ENCODE measurements at regions not wholly inside any gene's neighbourhood (a gene's known extent, or its start where the extent isn't known, plus 50 kb on each side); places are given as distances from the start of the nearest gene placed in this dataset.

GRCh38 chr6:164424489-164424888, 884.9 kb downstream of the C6orf118 start:
- TF ChIP-seq CTCF (IDR thresholded peaks at IDR 0.05), result no peak
- Histone ChIP-seq H3K36me3 (ENCODE audit: insufficient read depth, low read length) (no peaks in the 10 kb centered on the region), H3K4me3 (ENCODE audit: low read length) (no peak overlapping the region), H3K9me3 (ENCODE audit: control insufficient read depth in 1 of 2, insufficient read depth in 1 of 2, low read length in 2 of 2) (peaks cover 7 to 14% of the 10 kb centered on the region in 2 experiments), H3K27me3 (ENCODE audit: control insufficient read depth in 1 of 2, insufficient read depth in 2 of 2, low read length in 2 of 2) (no peaks in the 10 kb centered on the region), H3K4me1 (ENCODE audit: insufficient read depth, low read length) (no peaks in the 10 kb centered on the region), H3K27ac (ENCODE audit: low read depth in 1 of 2, low read length in 2 of 2) (no peak overlapping the region)
- Mint-ChIP-seq H3K9me3 (peaks cover 12% of the 10 kb centered on the region), H3K4me1 (ENCODE audit: low read depth) (no peaks in the 10 kb centered on the region), H3K27ac (no peak overlapping the region), H3K36me3 (ENCODE audit: low read depth) (no peaks in the 10 kb centered on the region), H3K27me3 (no peaks in the 10 kb centered on the region), H3K4me3 (no peak overlapping the region)
- CTCF ChIA-PET, result no interaction called here
- intact Hi-C loops (cut with DNase I, micrococcal nuclease), result no loop called here
- POLR2A ChIA-PET, result no interaction called here
- DNase-seq, result no peak
- ATAC-seq (ENCODE audit: poor library complexity), result no peak

GRCh38 chr6:164419099-164419498, 890.3 kb downstream of the C6orf118 start:
- CTCF ChIA-PET, result no interaction called here
- intact Hi-C loops (cut with DNase I, micrococcal nuclease), result no loop called here
- no peaks in the 10 kb centered on the region for H3K4me1 ChIP-seq (ENCODE audit: insufficient read depth, low read length)
- H3K27me3 Mint-ChIP-seq, result no peaks in the 10 kb centered on the region
- no peak for ATAC-seq (ENCODE audit: poor library complexity)
- H3K36me3 ChIP-seq (ENCODE audit: insufficient read depth, low read length), result no peaks in the 10 kb centered on the region
- no peak overlapping the region for H3K27ac Mint-ChIP-seq
- H3K9me3 ChIP-seq (ENCODE audit: control insufficient read depth in 1 of 2, insufficient read depth in 1 of 2, low read length in 2 of 2), result peaks cover 7 to 14% of the 10 kb centered on the region in 2 experiments
- POLR2A ChIA-PET, result no interaction called here
- H3K9me3 Mint-ChIP-seq, result peaks cover 8% of the 10 kb centered on the region
- H3K27ac ChIP-seq (ENCODE audit: low read depth in 1 of 2, low read length in 2 of 2), result no peak overlapping the region
- H3K36me3 Mint-ChIP-seq (ENCODE audit: low read depth), result no peaks in the 10 kb centered on the region
- no peak for TF ChIP-seq CTCF (IDR thresholded peaks at IDR 0.05)
- H3K4me3 Mint-ChIP-seq, result no peak overlapping the region
- no peak overlapping the region for H3K4me3 ChIP-seq (ENCODE audit: low read length)
- H3K4me1 Mint-ChIP-seq (ENCODE audit: low read depth), result no peaks in the 10 kb centered on the region
- DNase-seq, result no peak
- H3K27me3 ChIP-seq (ENCODE audit: control insufficient read depth in 1 of 2, insufficient read depth in 2 of 2, low read length in 2 of 2), result no peaks in the 10 kb centered on the region

GRCh38 chr6:164418262-164418588, 891.2 kb downstream of the C6orf118 start:
- ATAC-seq (ENCODE audit: poor library complexity), result no peak
- DNase-seq, result no peak
- no peaks in the 10 kb centered on the region for H3K4me1 Mint-ChIP-seq (ENCODE audit: low read depth)
- CTCF ChIA-PET, result no interaction called here
- intact Hi-C loops (cut with DNase I, micrococcal nuclease), result no loop called here
- Histone ChIP-seq H3K9me3 (ENCODE audit: control insufficient read depth in 1 of 2, insufficient read depth in 1 of 2, low read length in 2 of 2) (peaks cover 7 to 12% of the 10 kb centered on the region in 2 experiments), H3K27ac (ENCODE audit: low read depth in 1 of 2, low read length in 2 of 2) (no peak overlapping the region), H3K36me3 (ENCODE audit: insufficient read depth, low read length) (no peaks in the 10 kb centered on the region), H3K4me3 (ENCODE audit: low read length) (no peak overlapping the region), H3K4me1 (ENCODE audit: insufficient read depth, low read length) (no peaks in the 10 kb centered on the region), H3K27me3 (ENCODE audit: control insufficient read depth in 1 of 2, insufficient read depth in 2 of 2, low read length in 2 of 2) (no peaks in the 10 kb centered on the region)
- H3K27me3 Mint-ChIP-seq, result peaks cover 3% of the 10 kb centered on the region
- POLR2A ChIA-PET, result no interaction called here
- no peak overlapping the region for H3K4me3 Mint-ChIP-seq
- peaks cover 8% of the 10 kb centered on the region for H3K9me3 Mint-ChIP-seq
- no peak overlapping the region for H3K27ac Mint-ChIP-seq
- no peak for TF ChIP-seq CTCF (IDR thresholded peaks at IDR 0.05)
- H3K36me3 Mint-ChIP-seq (ENCODE audit: low read depth), result no peaks in the 10 kb centered on the region

Measured in CD4-positive, alpha-beta T cell (primary cell).